Neural cell (in vitro differentiated cells): ENCODE measurements at regions not wholly inside any gene's neighbourhood (a gene's known extent, or its start where the extent isn't known, plus 50 kb on each side); places are given as distances from the start of the nearest gene placed in this dataset.
"Not testable (repeated sequence)": the region's sequence is repeated elsewhere in the genome, so short reads cannot be mapped to it uniquely, and the experiment has no call there.

ENCODE experiments used
- H2AFZ ChIP-seq: fragments of 200-600, 300-800 bp; sonication (generic), shearing (Covaris generic); 2 replicates; pipeline ENCODE4 v1.6.0; 2014; ENCODE audit warnings: low read depth, mild to moderate bottlenecking, antibody characterized with exemption, low read length, moderate library complexity
- H3F3A ChIP-seq: fragments of 200-600 bp; shearing (Covaris generic); 2 replicates; pipeline ENCODE4 v1.6.1; 2016; ENCODE audit warnings: mild to moderate bottlenecking, moderate library complexity, mixed read lengths, antibody characterized with exemption, low read length; ENCODE audit not compliant: insufficient read depth, poor library complexity, severe bottlenecking
- H3K27ac ChIP-seq: fragments of 200-600, 300-800 bp; sonication (generic), shearing (Covaris generic); 2 replicates; pipeline ENCODE4 v1.5.1; 2014; ENCODE audit warnings: mild to moderate bottlenecking, low read length, moderate library complexity
- H3K27me3 ChIP-seq: fragments of 300-800, 200-600 bp; sonication (generic), shearing (Covaris generic); 2 replicates; pipeline ENCODE4 v1.6.0; 2014; ENCODE audit warnings: mild to moderate bottlenecking, low read depth, low read length, moderate library complexity; ENCODE audit not compliant: insufficient read depth
- H3K36me3 ChIP-seq: fragments of 300-800, 200-600 bp; sonication (generic), shearing (Covaris generic); 2 replicates; pipeline ENCODE4 v1.5.1; 2014; ENCODE audit warnings: mild to moderate bottlenecking, antibody characterized with exemption, low read length, moderate library complexity; ENCODE audit not compliant: insufficient read depth
- H3K4me2 ChIP-seq: fragments of 300-800, 200-600 bp; sonication (generic), shearing (Covaris generic); 2 replicates; pipeline ENCODE4 v1.6.0; 2014; ENCODE audit warnings: mild to moderate bottlenecking, low read length
- H3K4me3 ChIP-seq: fragments of 300-800, 200-600 bp; sonication (generic), shearing (Covaris generic); 2 replicates; pipeline ENCODE4 v1.5.1; 2014; ENCODE audit warnings: mild to moderate bottlenecking, low read length, moderate library complexity
- H3K79me2 ChIP-seq: fragments of 200-600 bp; shearing (Covaris generic); replicated peaks from 2 replicates; pipeline ENCODE4 v1.6.0; 2014; ENCODE audit warnings: mild to moderate bottlenecking, low read length, moderate library complexity; ENCODE audit not compliant: insufficient read depth
- H3K9ac ChIP-seq: fragments of 300-800, 200-600 bp; sonication (generic), shearing (Covaris generic); 2 replicates; pipeline ENCODE4 v1.6.1; 2016; ENCODE audit warnings: mild to moderate bottlenecking, low read length, mixed read lengths
- H3K9me2 ChIP-seq: fragments of 200-600 bp; shearing (Covaris generic); 2 replicates; pipeline ENCODE4 v1.6.1; 2016; ENCODE audit warnings: mild to moderate bottlenecking, low read length, mixed read lengths; ENCODE audit not compliant: insufficient read depth
- H3K9me3 ChIP-seq: fragments of 200-600, 300-800 bp; sonication (generic), shearing (Covaris generic); 2 replicates; pipeline ENCODE4 v1.6.1; 2016; ENCODE audit warnings: mild to moderate bottlenecking, mixed run types, low read length, moderate library complexity, mixed read lengths
- H4K20me1 ChIP-seq: fragments of 200-600 bp; shearing (Covaris generic); 2 replicates; pipeline ENCODE4 v1.6.1; 2016; ENCODE audit warnings: mild to moderate bottlenecking, mixed run types; ENCODE audit not compliant: insufficient read depth
- EP300 ChIP-seq: fragments of 450-650 bp; conservative IDR thresholded peaks from 2 replicates; pipeline ENCODE4 v1.6.1; 2014; ENCODE audit warnings: antibody characterized with exemption, mild to moderate bottlenecking, moderate library complexity; ENCODE audit not compliant: poor library complexity, severe bottlenecking
- EZH2 ChIP-seq: fragments of 200-600, 300-800 bp; shearing (Covaris generic), sonication (generic); IDR thresholded peaks from 2 replicates; pipeline ENCODE4 v1.6.1; 2014; ENCODE audit warnings: antibody characterized with exemption, low read length, borderline replicate concordance, mild to moderate bottlenecking; ENCODE audit not compliant: insufficient read depth, poor library complexity, severe bottlenecking
- MXI1 ChIP-seq: fragments of 450-650 bp; conservative IDR thresholded peaks from 2 replicates; pipeline ENCODE4 v1.6.1; 2014; ENCODE audit warnings: antibody characterized with exemption, mild to moderate bottlenecking; ENCODE audit not compliant: poor library complexity, severe bottlenecking
- POLR2AphosphoS5 ChIP-seq: IDR thresholded peaks from 2 replicates; pipeline ENCODE4 v1.6.1; 2012
- RAD21 ChIP-seq: fragments of 450-650 bp; conservative IDR thresholded peaks from 2 replicates; pipeline ENCODE4 v1.6.1; 2014; ENCODE audit warnings: antibody characterized with exemption, mild to moderate bottlenecking, moderate library complexity
- SMC3 ChIP-seq: fragments of 450-650 bp; conservative IDR thresholded peaks from 2 replicates; pipeline ENCODE4 v1.6.1; 2014; ENCODE audit warnings: antibody characterized with exemption, mild to moderate bottlenecking, moderate library complexity; ENCODE audit not compliant: poor library complexity
- TAF1 ChIP-seq: IDR thresholded peaks from 2 replicates; pipeline ENCODE4 v1.6.1; 2012; ENCODE audit warnings: low read depth
- TF ChIP-seq, protein P1 (sequence below): IDR thresholded peaks from 2 replicates; pipeline ENCODE4 v1.6.1; 2012; ENCODE audit warnings: borderline replicate concordance
- TF ChIP-seq, protein P2 (sequence below): fragments of 450-650 bp; IDR thresholded peaks from 2 replicates; pipeline ENCODE4 v1.5.1; 2014; ENCODE audit warnings: antibody characterized with exemption, mild to moderate bottlenecking, moderate library complexity; ENCODE audit not compliant: poor library complexity, severe bottlenecking

DNA sequence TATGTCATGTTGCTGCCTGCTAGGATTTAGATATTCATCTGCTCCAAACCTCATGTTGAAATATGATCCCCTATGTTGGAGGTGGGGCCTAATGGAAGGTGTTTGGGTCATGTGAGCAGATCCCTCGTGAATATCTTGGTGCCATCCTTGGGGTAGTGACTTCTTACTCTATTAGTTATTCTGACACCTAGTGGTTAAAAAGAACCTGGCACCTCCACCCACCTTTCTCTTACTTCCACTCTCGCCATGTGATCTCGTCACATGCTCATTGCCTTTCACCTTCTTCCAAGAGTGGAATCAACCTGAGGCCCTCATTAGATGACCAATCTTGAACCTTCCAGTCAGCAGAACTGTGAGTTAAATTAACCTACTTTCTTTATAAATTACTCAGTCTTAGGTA lies 549.4 kb upstream of the SYNCRIP start:
- no peaks in the 10 kb centered on the region for H3K79me2 ChIP-seq
- H3K27ac ChIP-seq: no peak overlapping the region
- no peak overlapping the region for H3K4me3 ChIP-seq
- no peaks in the 10 kb centered on the region for H3F3A ChIP-seq
- H3K36me3 ChIP-seq: no peaks in the 10 kb centered on the region
- no peaks in the 10 kb centered on the region for H3K9me2 ChIP-seq
- no peak overlapping the region for H2AFZ ChIP-seq
- H3K9ac ChIP-seq: no peak overlapping the region
- H3K9me3 ChIP-seq: no peaks in the 10 kb centered on the region
- H4K20me1 ChIP-seq: no peaks in the 10 kb centered on the region
- H3K4me2 ChIP-seq: no peak overlapping the region
- no peak for TF ChIP-seq RAD21
- TF ChIP-seq, protein P1, sequence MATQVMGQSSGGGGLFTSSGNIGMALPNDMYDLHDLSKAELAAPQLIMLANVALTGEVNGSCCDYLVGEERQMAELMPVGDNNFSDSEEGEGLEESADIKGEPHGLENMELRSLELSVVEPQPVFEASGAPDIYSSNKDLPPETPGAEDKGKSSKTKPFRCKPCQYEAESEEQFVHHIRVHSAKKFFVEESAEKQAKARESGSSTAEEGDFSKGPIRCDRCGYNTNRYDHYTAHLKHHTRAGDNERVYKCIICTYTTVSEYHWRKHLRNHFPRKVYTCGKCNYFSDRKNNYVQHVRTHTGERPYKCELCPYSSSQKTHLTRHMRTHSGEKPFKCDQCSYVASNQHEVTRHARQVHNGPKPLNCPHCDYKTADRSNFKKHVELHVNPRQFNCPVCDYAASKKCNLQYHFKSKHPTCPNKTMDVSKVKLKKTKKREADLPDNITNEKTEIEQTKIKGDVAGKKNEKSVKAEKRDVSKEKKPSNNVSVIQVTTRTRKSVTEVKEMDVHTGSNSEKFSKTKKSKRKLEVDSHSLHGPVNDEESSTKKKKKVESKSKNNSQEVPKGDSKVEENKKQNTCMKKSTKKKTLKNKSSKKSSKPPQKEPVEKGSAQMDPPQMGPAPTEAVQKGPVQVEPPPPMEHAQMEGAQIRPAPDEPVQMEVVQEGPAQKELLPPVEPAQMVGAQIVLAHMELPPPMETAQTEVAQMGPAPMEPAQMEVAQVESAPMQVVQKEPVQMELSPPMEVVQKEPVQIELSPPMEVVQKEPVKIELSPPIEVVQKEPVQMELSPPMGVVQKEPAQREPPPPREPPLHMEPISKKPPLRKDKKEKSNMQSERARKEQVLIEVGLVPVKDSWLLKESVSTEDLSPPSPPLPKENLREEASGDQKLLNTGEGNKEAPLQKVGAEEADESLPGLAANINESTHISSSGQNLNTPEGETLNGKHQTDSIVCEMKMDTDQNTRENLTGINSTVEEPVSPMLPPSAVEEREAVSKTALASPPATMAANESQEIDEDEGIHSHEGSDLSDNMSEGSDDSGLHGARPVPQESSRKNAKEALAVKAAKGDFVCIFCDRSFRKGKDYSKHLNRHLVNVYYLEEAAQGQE: no peak
- TF ChIP-seq POLR2AphosphoS5: no peak
- TF ChIP-seq, protein P2, sequence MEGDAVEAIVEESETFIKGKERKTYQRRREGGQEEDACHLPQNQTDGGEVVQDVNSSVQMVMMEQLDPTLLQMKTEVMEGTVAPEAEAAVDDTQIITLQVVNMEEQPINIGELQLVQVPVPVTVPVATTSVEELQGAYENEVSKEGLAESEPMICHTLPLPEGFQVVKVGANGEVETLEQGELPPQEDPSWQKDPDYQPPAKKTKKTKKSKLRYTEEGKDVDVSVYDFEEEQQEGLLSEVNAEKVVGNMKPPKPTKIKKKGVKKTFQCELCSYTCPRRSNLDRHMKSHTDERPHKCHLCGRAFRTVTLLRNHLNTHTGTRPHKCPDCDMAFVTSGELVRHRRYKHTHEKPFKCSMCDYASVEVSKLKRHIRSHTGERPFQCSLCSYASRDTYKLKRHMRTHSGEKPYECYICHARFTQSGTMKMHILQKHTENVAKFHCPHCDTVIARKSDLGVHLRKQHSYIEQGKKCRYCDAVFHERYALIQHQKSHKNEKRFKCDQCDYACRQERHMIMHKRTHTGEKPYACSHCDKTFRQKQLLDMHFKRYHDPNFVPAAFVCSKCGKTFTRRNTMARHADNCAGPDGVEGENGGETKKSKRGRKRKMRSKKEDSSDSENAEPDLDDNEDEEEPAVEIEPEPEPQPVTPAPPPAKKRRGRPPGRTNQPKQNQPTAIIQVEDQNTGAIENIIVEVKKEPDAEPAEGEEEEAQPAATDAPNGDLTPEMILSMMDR: no peak
- TF ChIP-seq EP300: no peak
- no peak for TF ChIP-seq SMC3
- TF ChIP-seq MXI1: no peak
- no peak for TF ChIP-seq EZH2
- no peak for TF ChIP-seq TAF1
- no peaks in the 10 kb centered on the region for H3K27me3 ChIP-seq

DNA sequence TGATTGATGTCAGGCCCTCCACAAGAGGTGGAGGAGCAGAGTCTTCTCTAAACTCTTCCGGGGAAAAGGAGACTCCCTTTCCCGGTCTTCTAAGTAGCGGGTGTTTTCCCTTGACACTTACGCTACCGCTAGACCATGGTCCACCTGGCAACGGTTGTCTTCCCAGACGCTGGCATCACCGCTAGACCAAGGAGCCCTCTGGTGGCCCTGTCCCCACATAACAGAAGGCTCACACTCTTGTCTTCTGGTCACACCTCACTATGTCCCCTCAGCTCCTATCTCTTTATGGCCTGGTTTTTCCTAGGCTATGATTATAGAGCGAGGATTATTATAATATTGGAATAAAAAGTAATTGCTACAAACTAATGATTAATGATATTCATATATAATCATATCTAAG lies 532.5 kb upstream of the SYNCRIP start:
- H3K27ac ChIP-seq, H3F3A ChIP-seq, H3K4me3 ChIP-seq, H3K79me2 ChIP-seq, H4K20me1 ChIP-seq, H3K9me2 ChIP-seq, H3K9ac ChIP-seq, H3K36me3 ChIP-seq, H3K4me2 ChIP-seq, H2AFZ ChIP-seq, H3K27me3 ChIP-seq, H3K9me3 ChIP-seq: not testable (repeated sequence)

DNA sequence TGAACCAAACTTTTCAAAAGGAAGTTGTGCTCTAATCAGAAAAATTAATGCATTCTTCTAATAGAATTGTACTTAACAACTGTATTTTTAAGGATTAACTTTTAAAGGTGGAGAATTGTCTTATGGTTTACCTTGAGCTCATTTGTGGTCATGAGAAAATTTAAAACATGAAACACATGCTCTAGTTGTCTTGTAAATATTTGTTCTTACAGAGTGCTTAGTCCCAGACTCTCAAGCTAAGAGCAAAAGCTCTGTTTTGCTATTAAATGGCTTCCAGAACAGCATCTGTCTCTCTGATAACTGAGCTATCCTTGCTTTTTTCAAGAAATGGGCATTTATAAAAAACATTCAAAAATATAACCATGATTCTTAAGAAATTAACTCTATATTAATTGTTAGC lies 512.2 kb upstream of the SYNCRIP start:
- H3K36me3 ChIP-seq: no peaks in the 10 kb centered on the region
- no peaks in the 10 kb centered on the region for H4K20me1 ChIP-seq
- no peaks in the 10 kb centered on the region for H3K9me3 ChIP-seq
- H3K27me3 ChIP-seq: no peaks in the 10 kb centered on the region
- H3F3A ChIP-seq: no peaks in the 10 kb centered on the region
- H3K9ac ChIP-seq: no peak overlapping the region
- H3K79me2 ChIP-seq: no peaks in the 10 kb centered on the region
- H3K4me2 ChIP-seq: no peak overlapping the region
- no peak for TF ChIP-seq SMC3
- TF ChIP-seq RAD21: no peak
- no peak for TF ChIP-seq TAF1
- TF ChIP-seq, protein P1: no peak
- no peak for TF ChIP-seq EP300
- TF ChIP-seq MXI1: no peak
- no peak for TF ChIP-seq POLR2AphosphoS5
- no peak for TF ChIP-seq EZH2
- TF ChIP-seq, protein P2: no peak
- H3K27ac ChIP-seq: no peak overlapping the region
- H3K9me2 ChIP-seq: no peaks in the 10 kb centered on the region
- no peak overlapping the region for H2AFZ ChIP-seq
- no peak overlapping the region for H3K4me3 ChIP-seq
